Activated T-cell treated with anti-CD3 and anti-CD28 coated beads, Interleukin-2, amount 50 U/mL, for 24 hours (primary cell): ENCODE measurements at regions not wholly inside any gene's neighbourhood (a gene's known extent, or its start where the extent isn't known, plus 50 kb on each side); places are given as distances from the start of the nearest gene placed in this dataset.
"Not testable (repeated sequence)": the region's sequence is repeated elsewhere in the genome, so short reads cannot be mapped to it uniquely, and the experiment has no call there.

Experiments used
- DNase-seq: peaks from one replicate; pipeline ENCODE4 v3.0.0-alpha.2; 2020
- H3K27ac Mint-ChIP-seq: 2 replicates; pipeline ENCODE4 v1.8.0; 2020; ENCODE audit warnings: mild to moderate bottlenecking, mixed read lengths
- H3K27me3 Mint-ChIP-seq: 2 replicates; pipeline ENCODE4 v1.8.0; 2020; ENCODE audit warnings: mixed read lengths
- H3K36me3 Mint-ChIP-seq: 2 replicates; pipeline ENCODE4 v1.8.0; 2020; ENCODE audit warnings: low read depth, mixed read lengths
- H3K4me1 Mint-ChIP-seq: 2 replicates; pipeline ENCODE4 v1.8.0; 2020; ENCODE audit warnings: low read depth, mixed read lengths
- H3K4me3 Mint-ChIP-seq: 2 replicates; pipeline ENCODE4 v1.8.0; 2020; ENCODE audit warnings: mild to moderate bottlenecking, moderate library complexity, mixed read lengths
- H3K9me3 Mint-ChIP-seq: 2 replicates; pipeline ENCODE4 v1.8.0; 2020; ENCODE audit warnings: mixed read lengths

GRCh38 chr7:106534271-106534846, 126.6 kb downstream of the CCDC71L start:
- no peaks in the 10 kb centered on the region for H3K27me3 Mint-ChIP-seq

GRCh38 chr7:106530183-106530582, 130.8 kb downstream of the CCDC71L start:
- H3K36me3 Mint-ChIP-seq, H3K4me1 Mint-ChIP-seq: not testable (repeated sequence)

More at GRCh38 chr7:106534271-106534846, 126.6 kb downstream of the CCDC71L start:
- no peak overlapping the region for H3K27ac Mint-ChIP-seq
- H3K36me3 Mint-ChIP-seq, result no peaks in the 10 kb centered on the region
- no peaks in the 10 kb centered on the region for H3K9me3 Mint-ChIP-seq
- DNase-seq, result no peak
- H3K4me1 Mint-ChIP-seq, result peaks cover 8% of the 10 kb centered on the region
- no peak overlapping the region for H3K4me3 Mint-ChIP-seq

GRCh38 chr7:106526617-106527016, 134.3 kb downstream of the CCDC71L start:
- Mint-ChIP-seq H3K4me1 (peaks cover 12% of the 10 kb centered on the region), H3K27me3 (peaks cover 14% of the 10 kb centered on the region)
- not testable (repeated sequence) for H3K36me3 Mint-ChIP-seq, DNase-seq, H3K27ac Mint-ChIP-seq, H3K4me3 Mint-ChIP-seq, H3K9me3 Mint-ChIP-seq

More at GRCh38 chr7:106530183-106530582, 130.8 kb downstream of the CCDC71L start:
- H3K9me3 Mint-ChIP-seq, H3K4me3 Mint-ChIP-seq, DNase-seq, H3K27me3 Mint-ChIP-seq, H3K27ac Mint-ChIP-seq: not testable (repeated sequence)

- H3K9me3 Mint-ChIP-seq, result no peaks in the 10 kb centered on the region
- H3K36me3 Mint-ChIP-seq, result no peaks in the 10 kb centered on the region
- no peak overlapping the region for H3K27ac Mint-ChIP-seq
- H3K4me1 Mint-ChIP-seq, result peaks cover 12% of the 10 kb centered on the region
- H3K4me3 Mint-ChIP-seq, result no peak overlapping the region
- no peak for DNase-seq
- peaks cover 22% of the 10 kb centered on the region for H3K27me3 Mint-ChIP-seq
Observed at GRCh38 chr7:106524690-106525059, 136.3 kb downstream of the CCDC71L start.

GRCh38 chr7:106523482-106523881, 137.5 kb downstream of the CCDC71L start:
- Mint-ChIP-seq H3K4me3 (no peak overlapping the region), H3K36me3 (no peaks in the 10 kb centered on the region), H3K27ac (no peak overlapping the region), H3K4me1 (peaks cover 12% of the 10 kb centered on the region), H3K9me3 (no peaks in the 10 kb centered on the region), H3K27me3 (peaks cover 34% of the 10 kb centered on the region)
- DNase-seq, result no peak

GRCh38 chr7:106522696-106523095, 138.3 kb downstream of the CCDC71L start:
- H3K4me3 Mint-ChIP-seq, result no peak overlapping the region
- DNase-seq, result no peak
- peaks cover 39% of the 10 kb centered on the region for H3K27me3 Mint-ChIP-seq
- H3K36me3 Mint-ChIP-seq, result no peaks in the 10 kb centered on the region
- H3K9me3 Mint-ChIP-seq, result no peaks in the 10 kb centered on the region
- peaks cover 16% of the 10 kb centered on the region for H3K4me1 Mint-ChIP-seq
- no peak overlapping the region for H3K27ac Mint-ChIP-seq

- H3K9me3 Mint-ChIP-seq, result no peaks in the 10 kb centered on the region
- no peak for DNase-seq
- peaks cover 18% of the 10 kb centered on the region for H3K4me1 Mint-ChIP-seq
- no peak overlapping the region for H3K27ac Mint-ChIP-seq
- H3K27me3 Mint-ChIP-seq, result peaks cover 42% of the 10 kb centered on the region
- no peak overlapping the region for H3K4me3 Mint-ChIP-seq
- no peaks in the 10 kb centered on the region for H3K36me3 Mint-ChIP-seq
Observed at GRCh38 chr7:106521541-106521940, 139.4 kb downstream of the CCDC71L start.

GRCh38 chr7:106520962-106521514, 139.9 kb downstream of the CCDC71L start:
- DNase-seq, result no peak
- Mint-ChIP-seq H3K4me1 (peaks cover 18% of the 10 kb centered on the region), H3K27me3 (peaks cover 44% of the 10 kb centered on the region), H3K36me3 (no peaks in the 10 kb centered on the region), H3K4me3 (no peak overlapping the region), H3K9me3 (no peaks in the 10 kb centered on the region), H3K27ac (no peak overlapping the region)

- H3K4me1 Mint-ChIP-seq, result peaks cover 11% of the 10 kb centered on the region
- DNase-seq, result no peak
- H3K27me3 Mint-ChIP-seq, result peaks cover 50% of the 10 kb centered on the region
- H3K9me3 Mint-ChIP-seq, result no peaks in the 10 kb centered on the region
- no peaks in the 10 kb centered on the region for H3K36me3 Mint-ChIP-seq
- H3K4me3 Mint-ChIP-seq, result no peak overlapping the region
- no peak overlapping the region for H3K27ac Mint-ChIP-seq
Observed at GRCh38 chr7:106518967-106519366, 142.0 kb downstream of the CCDC71L start.

- no peaks in the 10 kb centered on the region for H3K36me3 Mint-ChIP-seq
- no peak overlapping the region for H3K27ac Mint-ChIP-seq
- no peak overlapping the region for H3K4me3 Mint-ChIP-seq
- no peak for DNase-seq
- peaks cover 44% of the 10 kb centered on the region for H3K27me3 Mint-ChIP-seq
- H3K4me1 Mint-ChIP-seq, result peaks cover 6% of the 10 kb centered on the region
- H3K9me3 Mint-ChIP-seq, result no peaks in the 10 kb centered on the region
Observed at GRCh38 chr7:106518239-106518638, 142.7 kb downstream of the CCDC71L start.

- H3K36me3 Mint-ChIP-seq, result no peaks in the 10 kb centered on the region
- no peak overlapping the region for H3K27ac Mint-ChIP-seq
- no peak for DNase-seq
- H3K4me1 Mint-ChIP-seq, result peaks cover 6% of the 10 kb centered on the region
- no peak overlapping the region for H3K4me3 Mint-ChIP-seq
- H3K9me3 Mint-ChIP-seq, result no peaks in the 10 kb centered on the region
- H3K27me3 Mint-ChIP-seq, result peaks cover 40% of the 10 kb centered on the region
Observed at GRCh38 chr7:106517508-106517907, 143.4 kb downstream of the CCDC71L start.

GRCh38 chr7:106515321-106515720, 145.6 kb downstream of the CCDC71L start:
- no peak for DNase-seq
- Mint-ChIP-seq H3K4me3 (no peak overlapping the region), H3K27ac (no peak overlapping the region), H3K4me1 (peaks cover 6% of the 10 kb centered on the region), H3K9me3 (no peaks in the 10 kb centered on the region), H3K36me3 (no peaks in the 10 kb centered on the region), H3K27me3 (peaks cover 34% of the 10 kb centered on the region)

- peaks cover 34% of the 10 kb centered on the region for H3K27me3 Mint-ChIP-seq
- peaks cover 6% of the 10 kb centered on the region for H3K4me1 Mint-ChIP-seq
- no peak overlapping the region for H3K4me3 Mint-ChIP-seq
- H3K9me3 Mint-ChIP-seq, result no peaks in the 10 kb centered on the region
- H3K27ac Mint-ChIP-seq, result no peak overlapping the region
- H3K36me3 Mint-ChIP-seq, result no peaks in the 10 kb centered on the region
- no peak for DNase-seq
Observed at GRCh38 chr7:106514881-106515280, 146.1 kb downstream of the CCDC71L start.

- no peaks in the 10 kb centered on the region for H3K4me1 Mint-ChIP-seq
- DNase-seq, result no peak
- no peaks in the 10 kb centered on the region for H3K36me3 Mint-ChIP-seq
- H3K27ac Mint-ChIP-seq, result no peak overlapping the region
- peaks cover 19% of the 10 kb centered on the region for H3K27me3 Mint-ChIP-seq
- H3K9me3 Mint-ChIP-seq, result no peaks in the 10 kb centered on the region
- H3K4me3 Mint-ChIP-seq, result no peak overlapping the region
Observed at GRCh38 chr7:106512217-106512616, 148.7 kb downstream of the CCDC71L start.

GRCh38 chr7:106504645-106505044, 156.3 kb downstream of the CCDC71L start:
- Mint-ChIP-seq H3K9me3 (no peaks in the 10 kb centered on the region), H3K4me3 (peak overlapping the region; percentile 40), H3K27ac (peak overlapping the region; percentile 69), H3K36me3 (peaks cover 10% of the 10 kb centered on the region), H3K4me1 (peaks cover 44% of the 10 kb centered on the region), H3K27me3 (peaks cover 4% of the 10 kb centered on the region)
- DNase-seq, result no peak
